Upper lobe of left lung (tissue), 4 donors: ENCODE measurements at regions not wholly inside any gene's neighbourhood (a gene's known extent, or its start where the extent isn't known, plus 50 kb on each side); places are given as distances from the start of the nearest gene placed in this dataset.

Experiments
- EP300 ChIP-seq, 4 donors: sonication (generic); formaldehyde crosslinking; IDR thresholded peaks; one replicate each; pipeline ENCODE4 v1.5.1; 2017; ENCODE audit warnings: antibody characterized with exemption in 4 of 4, control low read depth in 2 of 4
- POLR2A ChIP-seq, 4 donors: fragments of 450-650 bp; IDR thresholded peaks; one replicate each; pipeline ENCODE4 v1.5.1; 2016 to 2017; ENCODE audit warnings: antibody characterized with exemption in 4 of 4, mild to moderate bottlenecking in 2 of 4
- POLR2AphosphoS5 ChIP-seq, 2 donors: sonication (generic); formaldehyde crosslinking; IDR thresholded peaks; one replicate each; pipeline ENCODE4 v1.5.1; 2017; ENCODE audit warnings: antibody characterized with exemption in 2 of 2
- TF ChIP-seq, protein P1 (sequence below), 6 experiments: fragments of 450-650 bp in 4 of 6; fragments of 200-600 bp in 2 of 6; sonication (generic) in 2 of 6; IDR thresholded peaks; one replicate each; pipeline ENCODE4 v1.5.1; 2016 to 2019; ENCODE audit warnings: antibody characterized with exemption in 6 of 6

DNA sequence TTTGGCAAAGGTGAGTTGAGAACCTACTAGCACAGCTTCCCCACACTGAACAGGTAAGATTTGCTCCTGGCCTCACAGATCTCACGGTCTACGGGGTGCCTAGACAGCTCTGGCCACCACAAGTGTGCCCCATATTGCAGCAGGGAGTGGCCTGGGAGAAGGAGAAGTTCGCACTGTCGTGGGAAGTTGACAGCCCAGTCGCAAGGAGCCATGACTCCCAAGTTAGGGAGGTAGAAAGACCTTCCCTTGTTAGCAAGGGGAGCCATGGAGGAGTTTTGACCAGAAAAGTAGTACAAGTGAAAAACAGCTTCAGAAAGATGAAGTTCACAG is 316.3 kb downstream of the BCL11B start:
- TF ChIP-seq, protein P1, sequence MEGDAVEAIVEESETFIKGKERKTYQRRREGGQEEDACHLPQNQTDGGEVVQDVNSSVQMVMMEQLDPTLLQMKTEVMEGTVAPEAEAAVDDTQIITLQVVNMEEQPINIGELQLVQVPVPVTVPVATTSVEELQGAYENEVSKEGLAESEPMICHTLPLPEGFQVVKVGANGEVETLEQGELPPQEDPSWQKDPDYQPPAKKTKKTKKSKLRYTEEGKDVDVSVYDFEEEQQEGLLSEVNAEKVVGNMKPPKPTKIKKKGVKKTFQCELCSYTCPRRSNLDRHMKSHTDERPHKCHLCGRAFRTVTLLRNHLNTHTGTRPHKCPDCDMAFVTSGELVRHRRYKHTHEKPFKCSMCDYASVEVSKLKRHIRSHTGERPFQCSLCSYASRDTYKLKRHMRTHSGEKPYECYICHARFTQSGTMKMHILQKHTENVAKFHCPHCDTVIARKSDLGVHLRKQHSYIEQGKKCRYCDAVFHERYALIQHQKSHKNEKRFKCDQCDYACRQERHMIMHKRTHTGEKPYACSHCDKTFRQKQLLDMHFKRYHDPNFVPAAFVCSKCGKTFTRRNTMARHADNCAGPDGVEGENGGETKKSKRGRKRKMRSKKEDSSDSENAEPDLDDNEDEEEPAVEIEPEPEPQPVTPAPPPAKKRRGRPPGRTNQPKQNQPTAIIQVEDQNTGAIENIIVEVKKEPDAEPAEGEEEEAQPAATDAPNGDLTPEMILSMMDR (IDR thresholded peaks at IDR 0.05): no peak
- TF ChIP-seq POLR2AphosphoS5 (IDR thresholded peaks at IDR 0.05): no peak
- no peak for TF ChIP-seq EP300 (IDR thresholded peaks at IDR 0.05)
- TF ChIP-seq POLR2A (IDR thresholded peaks at IDR 0.05): no peak
